ENCODE measurements at regions not wholly inside any gene's neighbourhood (a gene's known extent, or its start where the extent isn't known, plus 50 kb on each side); places are given as distances from the start of the nearest gene placed in this dataset.

- dilution Hi-C loops (cut with MboI; ENCODE audit: extremely low pct_ligation_motif_present, low sequenced_read_pairs), result no loop called here
- no peaks in the 10 kb centered on the region for H3K79me2 ChIP-seq (ENCODE audit: control insufficient read depth, insufficient read depth, low read length)
- no peak overlapping the region for H2AFZ ChIP-seq (ENCODE audit: control insufficient read depth, low read length)
- H3K27me3 ChIP-seq (ENCODE audit: control insufficient read depth, extremely low read depth, insufficient read depth, low read length), result no peaks in the 10 kb centered on the region
- TF ChIP-seq EZH2 (IDR thresholded peaks at IDR 0.05; ENCODE audit: low read length), result no peak
- TF ChIP-seq, protein P1, sequence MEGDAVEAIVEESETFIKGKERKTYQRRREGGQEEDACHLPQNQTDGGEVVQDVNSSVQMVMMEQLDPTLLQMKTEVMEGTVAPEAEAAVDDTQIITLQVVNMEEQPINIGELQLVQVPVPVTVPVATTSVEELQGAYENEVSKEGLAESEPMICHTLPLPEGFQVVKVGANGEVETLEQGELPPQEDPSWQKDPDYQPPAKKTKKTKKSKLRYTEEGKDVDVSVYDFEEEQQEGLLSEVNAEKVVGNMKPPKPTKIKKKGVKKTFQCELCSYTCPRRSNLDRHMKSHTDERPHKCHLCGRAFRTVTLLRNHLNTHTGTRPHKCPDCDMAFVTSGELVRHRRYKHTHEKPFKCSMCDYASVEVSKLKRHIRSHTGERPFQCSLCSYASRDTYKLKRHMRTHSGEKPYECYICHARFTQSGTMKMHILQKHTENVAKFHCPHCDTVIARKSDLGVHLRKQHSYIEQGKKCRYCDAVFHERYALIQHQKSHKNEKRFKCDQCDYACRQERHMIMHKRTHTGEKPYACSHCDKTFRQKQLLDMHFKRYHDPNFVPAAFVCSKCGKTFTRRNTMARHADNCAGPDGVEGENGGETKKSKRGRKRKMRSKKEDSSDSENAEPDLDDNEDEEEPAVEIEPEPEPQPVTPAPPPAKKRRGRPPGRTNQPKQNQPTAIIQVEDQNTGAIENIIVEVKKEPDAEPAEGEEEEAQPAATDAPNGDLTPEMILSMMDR (optimal IDR thresholded peaks at IDR 0.05 in 1 of 3, IDR thresholded peaks at IDR 0.05 in 1 of 3, conservative IDR thresholded peaks at IDR 0.05 in 1 of 3; ENCODE audit: extremely low read depth in 1 of 3, insufficient read depth in 2 of 3, low read length in 3 of 3), result no peak
- H3K4me3 ChIP-seq (ENCODE audit: control insufficient read depth in 2 of 3, extremely low read depth in 1 of 3, insufficient read depth in 2 of 3, low read depth in 1 of 3, low read length in 3 of 3), result no peak overlapping the region
- no peaks in the 10 kb centered on the region for H4K20me1 ChIP-seq (ENCODE audit: control insufficient read depth, extremely low read depth, insufficient read depth, low read length)
- no peak overlapping the region for H3K9ac ChIP-seq (ENCODE audit: control insufficient read depth, extremely low read depth, insufficient read depth, low read length)
- H3K36me3 ChIP-seq (ENCODE audit: control insufficient read depth in 2 of 2, extremely low read depth in 1 of 2, insufficient read depth in 2 of 2, low read length in 2 of 2), result no peaks in the 10 kb centered on the region
- DNase-seq (ENCODE audit: low read depth, low spot score), result no peak
- H3K9me1 ChIP-seq (ENCODE audit: control insufficient read depth, extremely low read depth, insufficient read depth, low read length), result no peaks in the 10 kb centered on the region
- H3K4me2 ChIP-seq (ENCODE audit: control insufficient read depth, extremely low read depth, insufficient read depth, low read depth, low read length), result no peak overlapping the region
- no peak for FAIRE-seq
- H3K27ac ChIP-seq (ENCODE audit: control insufficient read depth, insufficient read depth, low read length), result no peak overlapping the region
- no peaks in the 10 kb centered on the region for H3K4me1 ChIP-seq (ENCODE audit: control insufficient read depth, extremely low read depth, insufficient read depth, low read length)
- no peaks in the 10 kb centered on the region for H3K9me3 ChIP-seq (ENCODE audit: control insufficient read depth, low read depth, low read length)
These were observed 143.1 kb downstream of the SLC41A2 start for GRCh38 chr12:104814944-104815343.

Small RNAs in the stretch of these regions (small RNA-seq; reads per million reads assigned to genes)
- gene RF00019 (ENCODE audit: insufficient read length in 3 of 3, low read depth in 3 of 3, low replicate concordance in 1 of 3), result 0 reads per million in 3 experiments

All from keratinocyte (primary cell).